ENCODE measurements at regions not wholly inside any gene's neighbourhood (a gene's known extent, or its start where the extent isn't known, plus 50 kb on each side); places are given as distances from the start of the nearest gene placed in this dataset.

GRCh38 chr1:234731569-234732085, 121.6 kb upstream of the IRF2BP2 start:
- no peak for TF ChIP-seq POLR2A (IDR thresholded peaks at IDR 0.05)
- TF ChIP-seq CTCF (IDR thresholded peaks at IDR 0.05), result no peak
